ENCODE measurements at regions not wholly inside any gene's neighbourhood (a gene's known extent, or its start where the extent isn't known, plus 50 kb on each side); places are given as distances from the start of the nearest gene placed in this dataset.

DNA sequence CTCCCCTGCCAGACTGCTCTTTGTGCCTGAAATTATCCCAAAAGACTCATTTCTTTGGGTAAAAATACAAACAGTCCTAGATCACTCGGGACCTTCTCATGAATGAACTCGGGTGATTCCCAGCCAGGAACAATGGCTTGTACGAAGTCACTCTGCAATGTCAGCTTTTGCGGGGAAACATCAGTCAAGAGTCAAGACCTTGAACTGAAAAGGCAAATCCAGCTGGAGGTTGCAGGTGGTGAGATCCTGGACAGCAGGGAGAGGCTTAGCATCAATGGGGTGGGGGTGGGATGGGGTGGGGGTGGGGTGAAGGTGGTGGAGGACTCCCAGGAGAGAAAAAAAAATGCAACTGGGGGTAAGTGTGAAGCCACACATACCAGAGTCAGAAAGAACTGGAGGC lies 115.0 kb upstream of the SLC25A33 start:
- H3K27ac ChIP-seq (ENCODE audit: poor library complexity, severe bottlenecking), result no peak overlapping the region
- TF ChIP-seq, protein P1, sequence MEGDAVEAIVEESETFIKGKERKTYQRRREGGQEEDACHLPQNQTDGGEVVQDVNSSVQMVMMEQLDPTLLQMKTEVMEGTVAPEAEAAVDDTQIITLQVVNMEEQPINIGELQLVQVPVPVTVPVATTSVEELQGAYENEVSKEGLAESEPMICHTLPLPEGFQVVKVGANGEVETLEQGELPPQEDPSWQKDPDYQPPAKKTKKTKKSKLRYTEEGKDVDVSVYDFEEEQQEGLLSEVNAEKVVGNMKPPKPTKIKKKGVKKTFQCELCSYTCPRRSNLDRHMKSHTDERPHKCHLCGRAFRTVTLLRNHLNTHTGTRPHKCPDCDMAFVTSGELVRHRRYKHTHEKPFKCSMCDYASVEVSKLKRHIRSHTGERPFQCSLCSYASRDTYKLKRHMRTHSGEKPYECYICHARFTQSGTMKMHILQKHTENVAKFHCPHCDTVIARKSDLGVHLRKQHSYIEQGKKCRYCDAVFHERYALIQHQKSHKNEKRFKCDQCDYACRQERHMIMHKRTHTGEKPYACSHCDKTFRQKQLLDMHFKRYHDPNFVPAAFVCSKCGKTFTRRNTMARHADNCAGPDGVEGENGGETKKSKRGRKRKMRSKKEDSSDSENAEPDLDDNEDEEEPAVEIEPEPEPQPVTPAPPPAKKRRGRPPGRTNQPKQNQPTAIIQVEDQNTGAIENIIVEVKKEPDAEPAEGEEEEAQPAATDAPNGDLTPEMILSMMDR (IDR thresholded peaks at IDR 0.05; ENCODE audit: poor library complexity, severe bottlenecking), result no peak
- H3K4me1 ChIP-seq (ENCODE audit: insufficient read depth, poor library complexity, severe bottlenecking), result peaks cover 4% of the 10 kb centered on the region
- no peaks in the 10 kb centered on the region for H3K27me3 ChIP-seq (ENCODE audit: insufficient read depth, poor library complexity, severe bottlenecking)
- DNase-seq (ENCODE audit: low spot score) (no peak), ATAC-seq (ENCODE audit: low read depth) (no peak)
- no peaks in the 10 kb centered on the region for H3K36me3 ChIP-seq (ENCODE audit: low read depth)
- no peaks in the 10 kb centered on the region for H3K9me3 ChIP-seq (ENCODE audit: severe bottlenecking)
- H3K4me3 ChIP-seq (ENCODE audit: severe bottlenecking), result no peak overlapping the region

DNA sequence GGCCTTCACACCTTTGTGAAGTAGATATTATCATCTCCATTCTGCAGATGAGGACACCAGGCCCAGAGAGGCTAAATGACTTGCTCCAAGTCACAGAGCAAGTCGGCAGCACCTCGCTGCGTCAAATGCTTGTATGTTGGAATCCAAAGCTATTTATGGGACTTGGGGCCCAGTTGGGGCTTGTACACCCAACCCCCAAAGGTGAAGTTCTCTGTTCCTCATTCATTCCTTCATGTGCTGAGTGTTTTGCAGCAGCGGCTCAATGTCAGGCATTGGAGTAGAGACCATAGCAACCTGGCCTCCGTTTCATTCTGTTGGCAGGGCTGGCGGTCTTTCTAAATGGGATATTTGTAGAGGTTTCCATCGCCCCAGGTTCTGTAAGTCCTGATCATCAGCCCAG lies 113.4 kb upstream of the SLC25A33 start:
- no peak for DNase-seq (ENCODE audit: low spot score)
- TF ChIP-seq, protein P1 (IDR thresholded peaks at IDR 0.05; ENCODE audit: poor library complexity, severe bottlenecking), result no peak
- Histone ChIP-seq H3K9me3 (ENCODE audit: severe bottlenecking) (no peaks in the 10 kb centered on the region), H3K27me3 (ENCODE audit: insufficient read depth, poor library complexity, severe bottlenecking) (no peaks in the 10 kb centered on the region), H3K4me3 (ENCODE audit: severe bottlenecking) (no peak overlapping the region), H3K27ac (ENCODE audit: poor library complexity, severe bottlenecking) (no peak overlapping the region), H3K4me1 (ENCODE audit: insufficient read depth, poor library complexity, severe bottlenecking) (peaks cover 8% of the 10 kb centered on the region), H3K36me3 (ENCODE audit: low read depth) (no peaks in the 10 kb centered on the region)
- ATAC-seq (ENCODE audit: low read depth), result no peak

DNA sequence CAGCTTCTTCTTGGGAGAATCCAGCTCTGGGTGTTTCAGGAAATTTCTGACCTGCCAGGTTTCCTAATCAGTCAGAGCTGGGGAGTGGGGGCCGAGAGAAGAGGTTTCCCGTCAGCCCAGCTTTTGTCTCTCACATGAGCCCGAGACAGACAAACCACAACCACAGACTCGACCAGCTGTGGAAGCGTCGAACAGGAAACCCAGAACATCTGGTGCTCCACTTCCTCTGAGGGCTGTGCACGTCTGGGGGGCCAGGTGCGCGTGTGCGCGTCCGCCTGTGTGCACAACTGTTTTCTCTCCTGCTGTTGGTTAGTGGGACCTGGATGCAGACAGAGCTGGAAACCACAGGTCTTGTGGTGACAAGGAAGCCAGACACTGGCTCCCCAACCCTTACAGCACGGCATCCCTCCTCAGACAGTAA lies 113.0 kb upstream of the SLC25A33 start:
- no peak overlapping the region for H3K27ac ChIP-seq (ENCODE audit: poor library complexity, severe bottlenecking)
- H3K27me3 ChIP-seq (ENCODE audit: insufficient read depth, poor library complexity, severe bottlenecking), result no peaks in the 10 kb centered on the region
- no peak for ATAC-seq (ENCODE audit: low read depth)

DNA sequence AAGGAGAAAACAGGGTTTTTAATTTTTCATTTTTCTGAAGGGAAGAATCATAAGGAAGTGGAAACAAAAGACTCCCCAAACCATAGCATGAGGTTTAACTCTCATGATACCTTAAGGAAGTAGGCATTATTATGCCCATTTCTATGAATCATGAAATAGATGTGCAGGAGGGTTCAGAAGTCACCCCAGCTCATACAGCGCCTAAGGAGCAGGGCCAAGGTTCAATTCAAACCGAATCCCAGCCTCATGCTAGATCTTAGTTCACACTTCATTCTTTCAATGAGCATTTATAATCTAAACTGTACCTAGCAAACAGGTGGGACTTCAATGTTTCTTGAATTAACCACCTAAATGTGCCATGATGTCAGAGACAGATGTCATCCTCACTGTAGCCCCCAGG lies 111.9 kb upstream of the SLC25A33 start:
- H3K27ac ChIP-seq (ENCODE audit: poor library complexity, severe bottlenecking), result no peak overlapping the region
- H3K36me3 ChIP-seq (ENCODE audit: low read depth), result no peaks in the 10 kb centered on the region
- TF ChIP-seq, protein P1 (IDR thresholded peaks at IDR 0.05; ENCODE audit: poor library complexity, severe bottlenecking), result no peak
- DNase-seq (ENCODE audit: low spot score) (no peak), ATAC-seq (ENCODE audit: low read depth) (no peak)
- H3K4me3 ChIP-seq (ENCODE audit: severe bottlenecking), result no peak overlapping the region
- H3K4me1 ChIP-seq (ENCODE audit: insufficient read depth, poor library complexity, severe bottlenecking), result peaks cover 8% of the 10 kb centered on the region
- H3K27me3 ChIP-seq (ENCODE audit: insufficient read depth, poor library complexity, severe bottlenecking), result no peaks in the 10 kb centered on the region
- H3K9me3 ChIP-seq (ENCODE audit: severe bottlenecking), result no peaks in the 10 kb centered on the region

More for the DNA sequence above, 113.0 kb upstream of the SLC25A33 start:
- no peak for DNase-seq (ENCODE audit: low spot score)
- no peaks in the 10 kb centered on the region for H3K9me3 ChIP-seq (ENCODE audit: severe bottlenecking)
- TF ChIP-seq, protein P1 (IDR thresholded peaks at IDR 0.05; ENCODE audit: poor library complexity, severe bottlenecking), result no peak
- H3K36me3 ChIP-seq (ENCODE audit: low read depth), result no peaks in the 10 kb centered on the region
- peaks cover 8% of the 10 kb centered on the region for H3K4me1 ChIP-seq (ENCODE audit: insufficient read depth, poor library complexity, severe bottlenecking)
- no peak overlapping the region for H3K4me3 ChIP-seq (ENCODE audit: severe bottlenecking)

DNA sequence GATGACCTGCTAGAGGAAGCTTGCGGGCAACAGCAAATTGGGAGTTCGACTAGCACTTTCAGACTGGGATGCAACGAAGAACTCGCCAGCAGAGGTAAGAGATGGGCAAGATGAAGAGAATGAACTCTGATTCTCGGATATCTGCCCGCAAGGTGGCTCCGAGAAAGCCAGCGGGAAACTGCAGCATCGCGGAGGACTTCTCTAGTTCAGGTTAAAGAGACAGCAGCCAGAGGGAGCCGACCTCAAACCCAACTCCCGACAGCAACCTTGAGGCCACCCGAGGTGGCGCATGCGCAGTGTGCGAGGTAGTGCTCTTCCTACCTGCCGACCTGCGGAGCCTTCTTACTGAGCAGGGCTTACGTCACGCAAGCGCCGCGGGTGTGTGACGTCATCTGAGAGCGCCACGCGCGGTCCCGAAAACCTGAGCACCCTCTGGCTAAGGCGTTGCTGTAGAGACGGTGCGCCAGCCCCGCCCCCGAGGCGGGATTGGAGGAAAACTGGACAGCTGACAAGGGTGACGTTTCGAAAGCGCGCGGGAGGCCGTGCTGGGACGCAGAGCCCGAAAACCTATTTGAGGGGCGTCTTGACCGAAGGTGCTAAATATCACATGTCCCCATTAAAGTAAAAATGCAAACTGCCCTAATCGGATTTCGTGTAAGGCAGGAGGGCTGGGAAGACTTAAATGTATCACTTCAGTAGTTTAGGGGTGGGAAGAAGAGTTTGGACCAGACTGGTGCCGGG lies 110.5 kb upstream of the SLC25A33 start:
- H3K27ac ChIP-seq (ENCODE audit: poor library complexity, severe bottlenecking), result peak overlapping the region; percentile 14
- H3K27me3 ChIP-seq (ENCODE audit: insufficient read depth, poor library complexity, severe bottlenecking), result no peaks in the 10 kb centered on the region
- H3K36me3 ChIP-seq (ENCODE audit: low read depth), result no peaks in the 10 kb centered on the region
- H3K4me1 ChIP-seq (ENCODE audit: insufficient read depth, poor library complexity, severe bottlenecking), result peaks cover 8% of the 10 kb centered on the region
- ATAC-seq (ENCODE audit: low read depth) (peak; percentile 89), DNase-seq (ENCODE audit: low spot score) (peak; percentile 95)
- TF ChIP-seq, protein P1 (IDR thresholded peaks at IDR 0.05; ENCODE audit: poor library complexity, severe bottlenecking), result peak; percentile 12
- no peaks in the 10 kb centered on the region for H3K9me3 ChIP-seq (ENCODE audit: severe bottlenecking)
- H3K4me3 ChIP-seq (ENCODE audit: severe bottlenecking), result peak overlapping the region; percentile 48
